Fibroblast of lung (primary cell): ENCODE measurements at regions not wholly inside any gene's neighbourhood (a gene's known extent, or its start where the extent isn't known, plus 50 kb on each side); places are given as distances from the start of the nearest gene placed in this dataset.

Experiments
- DNase-seq, 2 donors: peaks; one replicate each; pipeline versions ENCODE4 v3.0.0 to v3.0.0-alpha.2; 2010; ENCODE audit warnings: low read depth in 2 of 2
- H2AFZ ChIP-seq: 2 replicates; pipeline ENCODE4 v1.5.1; 2012; ENCODE audit warnings: low read length, control low read depth, inconsistent platforms
- H3K27ac ChIP-seq: 2 replicates; pipeline ENCODE4 v1.5.1; 2011; ENCODE audit warnings: low read length, control low read depth; ENCODE audit not compliant: insufficient read depth
- H3K27me3 ChIP-seq: 2 replicates; pipeline ENCODE4 v1.5.1; 2011; ENCODE audit warnings: mild to moderate bottlenecking, low read length; ENCODE audit not compliant: control insufficient read depth, insufficient read depth
- H3K36me3 ChIP-seq: 2 replicates; pipeline ENCODE4 v1.5.1; 2011; ENCODE audit warnings: low read length; ENCODE audit not compliant: control insufficient read depth, insufficient read depth
- H3K4me1 ChIP-seq: 2 replicates; pipeline ENCODE4 v1.5.1; 2011; ENCODE audit warnings: low read length; ENCODE audit not compliant: control insufficient read depth, insufficient read depth; ENCODE audit errors: extremely low read depth
- H3K4me2 ChIP-seq: 2 replicates; pipeline ENCODE4 v1.5.1; 2011; ENCODE audit warnings: low read length, control low read depth; ENCODE audit not compliant: insufficient read depth; ENCODE audit errors: extremely low read depth
- H3K4me3 ChIP-seq, 4 experiments: fragments of 200-600 bp in 1 of 4; sonication (generic) in 1 of 4; replicated peaks in 1 of 4; 2 replicates each; pipeline ENCODE4 v1.5.1; 2011 to 2016; ENCODE audit warnings: low read length in 4 of 4, low read depth in 3 of 4, mild to moderate bottlenecking in 3 of 4, control low read depth in 2 of 4, inconsistent platforms in 1 of 4, mixed read lengths in 1 of 4; ENCODE audit not compliant: insufficient read depth in 1 of 4; ENCODE audit errors: control extremely low read depth in 1 of 4
- H3K79me2 ChIP-seq: 2 replicates; pipeline ENCODE4 v1.5.1; 2012; ENCODE audit warnings: mild to moderate bottlenecking, low read length, inconsistent platforms; ENCODE audit not compliant: control insufficient read depth, insufficient read depth
- H3K9ac ChIP-seq: 2 replicates; pipeline ENCODE4 v1.5.1; 2011; ENCODE audit warnings: mild to moderate bottlenecking, low read length, control low read depth; ENCODE audit not compliant: insufficient read depth
- H3K9me3 ChIP-seq: 2 replicates; pipeline ENCODE4 v1.5.1; 2012; ENCODE audit warnings: low read depth, low read length; ENCODE audit not compliant: control insufficient read depth, insufficient read depth
- H4K20me1 ChIP-seq: 2 replicates; pipeline ENCODE4 v1.5.1; 2011; ENCODE audit warnings: low read length; ENCODE audit not compliant: control insufficient read depth, insufficient read depth; ENCODE audit errors: extremely low read depth
- CTCF ChIP-seq, 2 donors: IDR thresholded peaks in 1 of 2; conservative IDR thresholded peaks in 1 of 2; 1 replicate in 1 of 2; 2 replicates in 1 of 2; pipeline ENCODE4 v1.5.1; 2011 to 2012; ENCODE audit warnings: low read length in 2 of 2, control low read depth in 1 of 2, inconsistent platforms in 1 of 2, low read depth in 1 of 2, mild to moderate bottlenecking in 1 of 2
- EZH2 ChIP-seq: IDR thresholded peaks from 2 replicates; pipeline ENCODE4 v1.5.1; 2012; ENCODE audit warnings: low read length, control low read depth, mild to moderate bottlenecking; ENCODE audit errors: missing control alignments

GRCh38 chr11:71352226-71352625 lies 96.0 kb downstream of the DHCR7 start:
- no peak for DNase-seq
- H3K4me2 ChIP-seq: no peak overlapping the region
- no peak overlapping the region for H3K27ac ChIP-seq
- no peaks in the 10 kb centered on the region for H3K4me1 ChIP-seq
- no peaks in the 10 kb centered on the region for H3K9me3 ChIP-seq
- H2AFZ ChIP-seq: no peak overlapping the region
- peaks cover 4% of the 10 kb centered on the region for H3K27me3 ChIP-seq
- H3K9ac ChIP-seq: no peak overlapping the region
- H3K36me3 ChIP-seq: no peaks in the 10 kb centered on the region
- H4K20me1 ChIP-seq: no peaks in the 10 kb centered on the region
- TF ChIP-seq EZH2 (no peak), CTCF (conservative IDR thresholded peaks at IDR 0.05 in 1 of 2, IDR thresholded peaks at IDR 0.05 in 1 of 2; ENCODE audit: low read depth in 1 of 2, low read length in 2 of 2) (no peak)
- H3K4me3 ChIP-seq: no peak overlapping the region
- H3K79me2 ChIP-seq: no peaks in the 10 kb centered on the region

GRCh38 chr11:71349627-71350026 lies 97.2 kb upstream of the SHANK2 start:
- no peak overlapping the region for H3K4me2 ChIP-seq
- H4K20me1 ChIP-seq: no peaks in the 10 kb centered on the region
- no peak for DNase-seq
- no peaks in the 10 kb centered on the region for H3K79me2 ChIP-seq
- H3K36me3 ChIP-seq: no peaks in the 10 kb centered on the region
- no peaks in the 10 kb centered on the region for H3K4me1 ChIP-seq
- no peaks in the 10 kb centered on the region for H3K9me3 ChIP-seq
- H3K9ac ChIP-seq: no peak overlapping the region
- H3K27ac ChIP-seq: no peak overlapping the region
- no peak overlapping the region for H2AFZ ChIP-seq
- peaks cover 4% of the 10 kb centered on the region for H3K27me3 ChIP-seq
- H3K4me3 ChIP-seq: no peak overlapping the region
- TF ChIP-seq EZH2 (no peak), CTCF (conservative IDR thresholded peaks at IDR 0.05 in 1 of 2, IDR thresholded peaks at IDR 0.05 in 1 of 2; ENCODE audit: low read depth in 1 of 2, low read length in 2 of 2) (no peak)

GRCh38 chr11:71343828-71344400 lies 91.5 kb upstream of the SHANK2 start:
- no peaks in the 10 kb centered on the region for H4K20me1 ChIP-seq
- TF ChIP-seq EZH2 (no peak), CTCF (conservative IDR thresholded peaks at IDR 0.05 in 1 of 2, IDR thresholded peaks at IDR 0.05 in 1 of 2; ENCODE audit: low read depth in 1 of 2, low read length in 2 of 2) (no peak)
- H3K27ac ChIP-seq: no peak overlapping the region
- no peak overlapping the region for H2AFZ ChIP-seq
- H3K36me3 ChIP-seq: no peaks in the 10 kb centered on the region
- H3K79me2 ChIP-seq: no peaks in the 10 kb centered on the region
- no peak overlapping the region for H3K9ac ChIP-seq
- H3K4me2 ChIP-seq: no peak overlapping the region
- DNase-seq: no peak
- no peaks in the 10 kb centered on the region for H3K9me3 ChIP-seq
- no peaks in the 10 kb centered on the region for H3K27me3 ChIP-seq
- no peak overlapping the region for H3K4me3 ChIP-seq
- H3K4me1 ChIP-seq: peaks cover 2% of the 10 kb centered on the region
